Activated T-helper 1 cell treated with Interleukin-2 at 50 U/mL for 16 hours (primary cell): ENCODE measurements at regions not wholly inside any gene's neighbourhood (a gene's known extent, or its start where the extent isn't known, plus 50 kb on each side); places are given as distances from the start of the nearest gene placed in this dataset.
"Not testable (repeated sequence)": the region's sequence is repeated elsewhere in the genome, so short reads cannot be mapped to it uniquely, and the experiment has no call there.

Experiments
- DNase-seq: peaks from one replicate; pipeline ENCODE4 v3.0.0-alpha.2; 2020; ENCODE audit warnings: low read depth

DNA sequence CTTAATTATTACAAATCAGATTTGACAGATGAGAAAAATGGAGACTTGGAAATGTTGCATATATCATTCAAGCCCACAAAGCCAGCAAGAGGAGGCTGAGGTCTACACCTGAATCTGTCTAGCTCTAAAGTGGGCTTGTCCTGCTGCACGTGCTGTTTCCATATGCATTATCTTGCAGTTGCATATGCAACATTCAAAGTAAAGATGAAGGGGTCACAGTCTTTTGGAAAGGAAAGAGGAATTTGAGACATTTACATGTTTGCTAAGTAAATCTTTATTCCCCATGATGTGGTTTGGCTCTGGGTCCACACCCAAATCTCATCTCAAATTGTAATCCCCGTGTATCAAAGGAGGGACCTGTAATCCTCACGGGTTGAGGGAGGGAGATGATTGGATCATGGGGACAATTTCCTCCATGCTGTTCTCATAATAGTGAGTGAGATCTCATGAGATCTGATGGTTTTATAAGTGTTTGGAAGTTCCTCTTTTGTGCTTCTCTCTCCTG, 98.3 kb downstream of the BACH1 start:
- DNase-seq, result no peak

- DNase-seq, result no peak
Measured at GRCh38 chr21:29403301-29403700, 104.6 kb downstream of the BACH1 start.

DNA sequence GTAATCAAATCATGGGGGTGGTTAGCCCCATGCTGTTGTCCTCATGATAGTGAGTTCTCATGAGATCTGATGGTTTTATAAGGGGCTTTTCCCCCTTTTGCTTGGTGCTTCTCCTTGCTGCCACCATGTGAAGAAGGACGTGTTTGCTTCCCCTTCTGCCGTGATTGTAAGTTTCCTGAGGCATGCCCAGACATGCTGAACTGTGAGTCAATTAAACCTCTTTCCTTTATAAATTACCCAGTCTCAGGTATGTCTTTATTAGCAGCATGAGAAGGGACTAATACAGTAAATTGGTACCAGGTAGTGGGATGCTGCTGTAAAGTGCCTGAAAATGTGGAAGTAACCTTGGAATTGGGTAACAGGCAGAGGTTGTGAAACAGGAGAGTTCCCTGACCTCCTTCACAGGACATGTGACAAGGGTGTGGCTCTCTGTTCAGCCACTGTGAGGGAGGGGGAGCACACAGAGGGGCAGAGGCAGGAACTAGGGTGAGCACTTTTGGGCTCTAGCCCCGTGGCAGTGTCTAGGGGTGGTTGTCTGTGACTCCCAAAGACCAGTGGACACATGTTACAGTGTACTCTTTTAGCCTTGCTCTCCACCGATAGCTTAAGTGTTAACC, 105.3 kb downstream of the BACH1 start:
- no peak for DNase-seq

GRCh38 chr21:29405503-29406122, 106.9 kb downstream of the BACH1 start:
- no peak for DNase-seq

- no peak for DNase-seq
Measured at GRCh38 chr21:29406385-29406784, 107.7 kb downstream of the BACH1 start.

GRCh38 chr21:29407571-29407970, 108.8 kb downstream of the BACH1 start:
- DNase-seq, result no peak

DNA sequence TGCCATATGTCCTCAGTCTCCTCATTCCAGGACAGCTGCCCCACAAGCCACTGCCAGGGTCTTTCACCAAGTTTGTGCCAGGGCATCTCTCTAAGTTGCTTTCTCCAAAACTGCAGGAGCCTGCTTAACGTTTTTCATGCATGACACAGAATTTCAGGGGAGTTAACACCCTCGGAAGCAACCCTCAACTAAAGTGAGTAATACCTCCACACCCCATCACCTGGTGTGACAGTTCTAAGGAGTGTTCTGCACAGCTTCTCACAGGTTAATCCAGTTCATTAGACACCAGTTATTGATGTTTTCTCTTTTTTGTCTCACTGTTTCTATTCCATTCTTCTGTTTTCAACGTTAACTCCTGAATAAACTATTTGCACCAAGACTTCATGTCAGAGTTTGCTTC, 115.0 kb downstream of the BACH1 start:
- DNase-seq, result no peak

GRCh38 chr21:29416268-29416667, 117.5 kb downstream of the BACH1 start:
- DNase-seq, result no peak

- DNase-seq, result no peak
Measured at GRCh38 chr21:29418813-29419212, 120.1 kb downstream of the BACH1 start.

GRCh38 chr21:29419422-29419821, 120.7 kb downstream of the BACH1 start:
- DNase-seq, result no peak

GRCh38 chr21:29423099-29423870, 124.6 kb downstream of the BACH1 start:
- no peak for DNase-seq

GRCh38 chr21:29424728-29425127, 126.0 kb downstream of the BACH1 start:
- DNase-seq, result no peak

- DNase-seq, result no peak
Measured at GRCh38 chr21:29429218-29429617, 130.5 kb downstream of the BACH1 start.

- DNase-seq, result no peak
Measured at GRCh38 chr21:29430030-29430429, 131.3 kb downstream of the BACH1 start.

DNA sequence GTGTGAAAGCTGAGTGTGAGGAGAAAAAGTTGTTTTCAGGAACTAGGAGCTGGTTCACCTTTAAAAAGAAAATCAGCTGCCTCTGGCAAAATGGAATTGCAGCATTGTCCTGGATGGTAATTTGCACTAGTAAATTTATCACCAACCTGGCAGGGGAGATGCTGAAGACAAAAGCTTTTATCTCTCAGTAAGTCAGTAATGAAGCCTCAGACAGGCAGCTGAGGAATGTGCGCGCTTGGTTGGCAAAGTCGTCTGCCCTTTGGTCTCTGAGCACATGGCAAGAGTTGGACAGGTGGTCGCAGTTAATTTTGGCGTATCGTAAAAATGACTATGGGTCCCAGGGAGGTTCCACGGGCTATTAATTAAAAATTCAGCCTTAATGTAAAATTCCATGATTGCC, 131.9 kb downstream of the BACH1 start:
- DNase-seq, result no peak

DNA sequence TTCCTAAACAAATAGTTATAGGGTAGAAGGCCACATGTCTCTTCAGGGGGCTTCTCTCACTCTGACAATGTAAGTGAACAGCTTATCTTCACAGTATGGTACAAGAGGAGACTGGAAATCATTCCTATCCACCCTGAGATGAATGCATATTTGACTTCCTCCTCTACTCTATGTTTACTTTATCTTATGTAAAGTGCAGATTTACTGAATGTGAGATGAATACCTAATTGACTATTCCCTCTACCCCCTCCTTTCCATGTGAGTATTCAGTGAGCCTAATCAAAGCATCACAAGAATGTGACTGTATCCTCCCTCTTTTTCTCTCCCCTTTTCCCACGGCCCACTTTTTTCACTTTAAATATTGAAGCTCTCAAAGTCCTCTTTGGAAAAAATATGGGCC, 132.5 kb downstream of the BACH1 start:
- no peak for DNase-seq

DNA sequence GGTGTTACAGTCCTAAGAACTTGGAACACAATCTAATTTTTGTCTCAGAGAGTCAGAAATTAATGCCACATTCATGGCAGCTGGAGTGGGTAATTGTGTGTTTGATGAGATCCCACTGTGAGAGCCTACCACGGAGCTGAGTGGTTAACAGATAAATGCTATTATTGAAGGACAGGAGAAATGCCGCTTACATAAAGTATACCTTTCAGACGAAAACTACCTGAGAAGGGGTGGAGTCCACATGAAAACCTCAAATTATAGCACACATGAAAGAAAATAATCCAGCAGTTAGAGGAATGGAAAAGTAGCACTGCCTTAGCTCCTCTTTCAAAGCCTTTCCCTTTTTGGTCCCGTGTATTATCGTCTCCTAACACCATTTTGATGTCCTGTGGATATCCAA, 133.0 kb downstream of the BACH1 start:
- DNase-seq, result no peak

DNA sequence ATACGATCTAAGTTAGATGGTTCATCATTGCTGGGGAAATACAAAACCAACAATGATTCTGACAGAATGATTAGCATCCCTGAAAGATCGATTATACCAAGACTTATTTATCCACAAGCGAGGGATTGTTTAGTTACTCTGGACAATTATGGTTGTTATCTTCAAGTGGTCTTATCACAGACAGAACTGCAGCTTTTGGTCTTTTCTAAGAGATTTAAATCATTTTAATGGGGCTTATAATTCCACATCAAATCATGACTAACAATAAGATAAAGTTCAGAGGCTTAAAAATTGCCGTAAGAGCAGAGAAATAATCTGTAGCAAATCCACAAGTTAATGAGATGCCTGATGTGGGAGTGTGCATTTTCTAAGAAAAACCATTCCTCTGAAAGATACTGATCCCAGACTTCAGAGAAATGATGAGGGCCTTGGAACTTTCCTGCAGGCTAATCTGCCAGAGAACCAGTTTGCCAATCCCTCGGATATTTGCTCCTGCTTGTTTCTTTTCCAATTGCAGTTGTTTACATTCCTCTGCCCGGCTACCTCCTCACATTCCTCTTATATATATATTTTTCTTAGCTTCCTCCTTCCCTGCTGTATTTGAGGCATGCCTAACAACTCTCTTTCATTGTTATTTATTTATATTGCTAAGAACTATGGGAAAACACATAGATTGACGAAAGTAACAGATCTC, 134.8 kb downstream of the BACH1 start:
- DNase-seq, result no peak

GRCh38 chr21:29434081-29434480, 135.4 kb downstream of the BACH1 start:
- no peak for DNase-seq

DNA sequence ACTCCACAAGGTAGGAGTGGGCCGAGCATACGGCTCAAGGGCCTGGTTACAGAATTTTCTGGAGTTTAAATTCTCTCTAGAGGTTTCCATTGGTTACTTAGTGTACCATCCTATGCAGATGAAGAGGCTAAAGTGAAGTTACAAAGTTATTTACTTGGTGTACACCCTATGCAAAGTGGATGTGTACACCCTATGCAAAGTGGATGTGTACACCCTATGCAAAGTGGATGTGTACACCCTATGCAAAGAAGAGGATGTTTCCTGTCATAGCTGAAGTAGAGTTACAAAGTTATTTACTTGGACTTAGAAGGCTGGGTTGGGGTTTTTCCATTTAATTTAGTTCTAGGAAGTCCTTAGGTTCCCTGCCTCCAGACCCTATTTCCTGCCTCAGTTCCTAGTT, 136.3 kb downstream of the BACH1 start:
- DNase-seq, result not testable (repeated sequence)

DNA sequence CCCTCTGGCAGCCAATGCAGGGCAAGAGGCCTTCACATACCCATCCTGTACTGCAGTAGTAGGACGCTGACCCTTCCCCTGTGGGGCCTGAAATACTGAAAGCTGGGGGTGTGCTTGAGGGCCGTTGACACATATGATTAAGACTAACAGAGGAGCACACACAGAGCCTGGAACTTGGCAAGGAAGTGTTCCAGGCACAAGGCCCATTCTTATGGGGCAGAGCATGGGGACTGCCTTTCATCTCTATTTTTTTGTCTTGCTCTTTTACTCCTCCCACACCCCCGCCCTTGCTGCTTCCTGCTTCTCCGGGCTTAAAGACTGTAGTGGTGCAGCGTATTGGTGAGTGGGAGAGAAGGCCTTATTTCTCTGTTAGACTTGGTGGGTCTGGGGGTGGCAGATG, 137.4 kb downstream of the BACH1 start:
- peak; percentile 10 for DNase-seq

- DNase-seq, result no peak
Measured at GRCh38 chr21:29436650-29437049, 137.9 kb downstream of the BACH1 start.

- DNase-seq, result no peak
Measured at GRCh38 chr21:29441651-29442050, 142.9 kb downstream of the BACH1 start.
